Keratinocyte (primary cell): ENCODE measurements at regions not wholly inside any gene's neighbourhood (a gene's known extent, or its start where the extent isn't known, plus 50 kb on each side); places are given as distances from the start of the nearest gene placed in this dataset.

Source experiments
- DNase-seq: peaks from one replicate; pipeline ENCODE4 v3.0.0-alpha.2; 2011; ENCODE audit warnings: low read depth, missing footprints, low spot score
- FAIRE-seq: peaks from 2 replicates; lab custom pipeline; 2011; peaks lifted over from hg19 to GRCh38; lab: Jason Lieb, UNC
- H2AFZ ChIP-seq: 2 replicates; pipeline ENCODE4 v1.6.0; 2012; ENCODE audit warnings: low read length, control low read depth, inconsistent platforms; ENCODE audit not compliant: control insufficient read depth
- H3K27ac ChIP-seq: 2 replicates; pipeline ENCODE4 v1.5.1; 2011; ENCODE audit warnings: low read length; ENCODE audit not compliant: control insufficient read depth, insufficient read depth
- H3K27me3 ChIP-seq: 3 replicates; pipeline ENCODE4 v1.6.0; 2011; ENCODE audit warnings: low read length; ENCODE audit not compliant: control insufficient read depth, insufficient read depth; ENCODE audit errors: extremely low read depth
- H3K36me3 ChIP-seq, 2 experiments: 2 replicates in 1 of 2; 3 replicates in 1 of 2; pipeline ENCODE4 v1.5.1; 2011; ENCODE audit warnings: low read length in 2 of 2, mild to moderate bottlenecking in 1 of 2; ENCODE audit not compliant: control insufficient read depth in 2 of 2, insufficient read depth in 2 of 2; ENCODE audit errors: extremely low read depth in 1 of 2
- H3K4me1 ChIP-seq: 3 replicates; pipeline ENCODE4 v1.5.1; 2011; ENCODE audit warnings: low read length; ENCODE audit not compliant: control insufficient read depth, insufficient read depth; ENCODE audit errors: extremely low read depth
- H3K4me2 ChIP-seq: 3 replicates; pipeline ENCODE4 v1.6.0; 2011; ENCODE audit warnings: low read depth, low read length; ENCODE audit not compliant: control insufficient read depth, insufficient read depth; ENCODE audit errors: extremely low read depth
- H3K4me3 ChIP-seq, 3 experiments: fragments of 200-600 bp in 1 of 3; sonication (generic) in 1 of 3; 2 replicates in 2 of 3; 3 replicates in 1 of 3; pipeline ENCODE4 v1.5.1; 2011 to 2016; ENCODE audit warnings: low read length in 3 of 3, mild to moderate bottlenecking in 3 of 3, control low read depth in 2 of 3, inconsistent platforms in 1 of 3, low read depth in 1 of 3, mixed read lengths in 1 of 3, mixed run types in 1 of 3, moderate library complexity in 1 of 3; ENCODE audit not compliant: control insufficient read depth in 2 of 3, insufficient read depth in 2 of 3; ENCODE audit errors: extremely low read depth in 1 of 3
- H3K79me2 ChIP-seq: 2 replicates; pipeline ENCODE4 v1.6.0; 2012; ENCODE audit warnings: low read length; ENCODE audit not compliant: control insufficient read depth, insufficient read depth
- H3K9ac ChIP-seq: 3 replicates; pipeline ENCODE4 v1.6.0; 2011; ENCODE audit warnings: low read length; ENCODE audit not compliant: control insufficient read depth, insufficient read depth; ENCODE audit errors: extremely low read depth
- H3K9me1 ChIP-seq: 3 replicates; pipeline ENCODE4 v1.6.0; 2011; ENCODE audit warnings: low read length; ENCODE audit not compliant: control insufficient read depth, insufficient read depth; ENCODE audit errors: extremely low read depth
- H3K9me3 ChIP-seq: 2 replicates; pipeline ENCODE4 v1.5.1; 2012; ENCODE audit warnings: low read depth, low read length; ENCODE audit not compliant: control insufficient read depth
- H4K20me1 ChIP-seq: 3 replicates; pipeline ENCODE4 v1.6.0; 2011; ENCODE audit warnings: low read length; ENCODE audit not compliant: control insufficient read depth, insufficient read depth; ENCODE audit errors: extremely low read depth
- EZH2 ChIP-seq: IDR thresholded peaks from one replicate; pipeline ENCODE4 v1.6.1; 2012; ENCODE audit warnings: inconsistent platforms, mild to moderate bottlenecking, low read length, moderate library complexity
- dilution Hi-C: fragments of 300-500 bp; cut with MboI; formaldehyde crosslinking; loops from one replicate; pipeline ENCODE4 v1.7.0; 2020; ENCODE audit warnings: low sequenced_read_pairs; ENCODE audit not compliant: extremely low pct_ligation_motif_present
- TF ChIP-seq, protein P1 (sequence below), 3 experiments: IDR thresholded peaks in 1 of 3; conservative IDR thresholded peaks in 1 of 3; optimal IDR thresholded peaks in 1 of 3; 2 replicates in 2 of 3; 3 replicates in 1 of 3; pipeline versions ENCODE3 to v1.5.1; 2011; ENCODE audit warnings: low read length in 3 of 3, mild to moderate bottlenecking in 3 of 3, moderate library complexity in 2 of 3, control low read depth in 1 of 3, inconsistent platforms in 1 of 3; ENCODE audit not compliant: insufficient read depth in 2 of 3; ENCODE audit errors: extremely low read depth in 1 of 3

- no peak for FAIRE-seq
These were observed 86.3 kb upstream of the PHLPP1 start for GRCh38 chr18:62629031-62629430.

GRCh38 chr18:62631173-62631572 is 84.2 kb upstream of the PHLPP1 start:
- no peaks in the 10 kb centered on the region for H4K20me1 ChIP-seq
- dilution Hi-C loops, result no loop called here
- H3K9me3 ChIP-seq, result no peaks in the 10 kb centered on the region
- no peak overlapping the region for H3K4me3 ChIP-seq
- no peaks in the 10 kb centered on the region for H3K9me1 ChIP-seq
- H3K4me1 ChIP-seq, result peaks cover 15% of the 10 kb centered on the region
- FAIRE-seq (no peak), DNase-seq (no peak)
- no peak overlapping the region for H3K27ac ChIP-seq
- TF ChIP-seq, protein P1, sequence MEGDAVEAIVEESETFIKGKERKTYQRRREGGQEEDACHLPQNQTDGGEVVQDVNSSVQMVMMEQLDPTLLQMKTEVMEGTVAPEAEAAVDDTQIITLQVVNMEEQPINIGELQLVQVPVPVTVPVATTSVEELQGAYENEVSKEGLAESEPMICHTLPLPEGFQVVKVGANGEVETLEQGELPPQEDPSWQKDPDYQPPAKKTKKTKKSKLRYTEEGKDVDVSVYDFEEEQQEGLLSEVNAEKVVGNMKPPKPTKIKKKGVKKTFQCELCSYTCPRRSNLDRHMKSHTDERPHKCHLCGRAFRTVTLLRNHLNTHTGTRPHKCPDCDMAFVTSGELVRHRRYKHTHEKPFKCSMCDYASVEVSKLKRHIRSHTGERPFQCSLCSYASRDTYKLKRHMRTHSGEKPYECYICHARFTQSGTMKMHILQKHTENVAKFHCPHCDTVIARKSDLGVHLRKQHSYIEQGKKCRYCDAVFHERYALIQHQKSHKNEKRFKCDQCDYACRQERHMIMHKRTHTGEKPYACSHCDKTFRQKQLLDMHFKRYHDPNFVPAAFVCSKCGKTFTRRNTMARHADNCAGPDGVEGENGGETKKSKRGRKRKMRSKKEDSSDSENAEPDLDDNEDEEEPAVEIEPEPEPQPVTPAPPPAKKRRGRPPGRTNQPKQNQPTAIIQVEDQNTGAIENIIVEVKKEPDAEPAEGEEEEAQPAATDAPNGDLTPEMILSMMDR (optimal IDR thresholded peaks at IDR 0.05 in 1 of 3, IDR thresholded peaks at IDR 0.05 in 1 of 3, conservative IDR thresholded peaks at IDR 0.05 in 1 of 3; ENCODE audit: extremely low read depth in 1 of 3, insufficient read depth in 2 of 3, low read length in 3 of 3), result no peak
- TF ChIP-seq EZH2, result no peak
- no peaks in the 10 kb centered on the region for H3K27me3 ChIP-seq
- H3K36me3 ChIP-seq, result no peaks in the 10 kb centered on the region
- H2AFZ ChIP-seq, result no peak overlapping the region
- H3K9ac ChIP-seq, result no peak overlapping the region
- H3K4me2 ChIP-seq, result no peak overlapping the region
- H3K79me2 ChIP-seq, result no peaks in the 10 kb centered on the region

More at GRCh38 chr18:62629031-62629430, 86.3 kb upstream of the PHLPP1 start:
- no peaks in the 10 kb centered on the region for H3K4me1 ChIP-seq
- H3K36me3 ChIP-seq, result no peaks in the 10 kb centered on the region
- no peaks in the 10 kb centered on the region for H4K20me1 ChIP-seq
- no peaks in the 10 kb centered on the region for H3K79me2 ChIP-seq
- dilution Hi-C loops, result no loop called here
- no peaks in the 10 kb centered on the region for H3K27me3 ChIP-seq
- H2AFZ ChIP-seq, result no peak overlapping the region
- no peak overlapping the region for H3K4me2 ChIP-seq
- no peak overlapping the region for H3K27ac ChIP-seq
- no peak for TF ChIP-seq EZH2
- TF ChIP-seq, protein P1 (optimal IDR thresholded peaks at IDR 0.05 in 1 of 3, IDR thresholded peaks at IDR 0.05 in 1 of 3, conservative IDR thresholded peaks at IDR 0.05 in 1 of 3; ENCODE audit: extremely low read depth in 1 of 3, insufficient read depth in 2 of 3, low read length in 3 of 3), result no peak
- H3K4me3 ChIP-seq, result no peak overlapping the region
- DNase-seq, result no peak
- H3K9me3 ChIP-seq, result no peaks in the 10 kb centered on the region
- no peaks in the 10 kb centered on the region for H3K9me1 ChIP-seq
- H3K9ac ChIP-seq, result no peak overlapping the region
